ENCODE measurements at regions not wholly inside any gene's neighbourhood (a gene's known extent, or its start where the extent isn't known, plus 50 kb on each side); places are given as distances from the start of the nearest gene placed in this dataset.

GRCh38 chr13:67351114-67351513 is 121.0 kb upstream of the PCDH9 start:
- Histone ChIP-seq H3K27me3 (ENCODE audit: control insufficient read depth, insufficient read depth, low read length) (no peaks in the 10 kb centered on the region), H3K36me3 (ENCODE audit: control insufficient read depth, insufficient read depth, low read length) (no peaks in the 10 kb centered on the region), H3K4me3 (ENCODE audit: low read length) (no peak overlapping the region), H3K9me3 (ENCODE audit: control insufficient read depth, insufficient read depth, low read length) (peaks cover 6% of the 10 kb centered on the region), H3K4me1 (ENCODE audit: control insufficient read depth, insufficient read depth, low read length) (no peaks in the 10 kb centered on the region), H3K27ac (ENCODE audit: low read length) (no peak overlapping the region)
- DNase-seq (no peak), ATAC-seq (no peak)
- no peak overlapping the region for H3K4me3 Mint-ChIP-seq
- intact Hi-C loops (cut with micrococcal nuclease), result no loop called here
- no peak overlapping the region for H3K27ac Mint-ChIP-seq
- TF ChIP-seq, protein P1, sequence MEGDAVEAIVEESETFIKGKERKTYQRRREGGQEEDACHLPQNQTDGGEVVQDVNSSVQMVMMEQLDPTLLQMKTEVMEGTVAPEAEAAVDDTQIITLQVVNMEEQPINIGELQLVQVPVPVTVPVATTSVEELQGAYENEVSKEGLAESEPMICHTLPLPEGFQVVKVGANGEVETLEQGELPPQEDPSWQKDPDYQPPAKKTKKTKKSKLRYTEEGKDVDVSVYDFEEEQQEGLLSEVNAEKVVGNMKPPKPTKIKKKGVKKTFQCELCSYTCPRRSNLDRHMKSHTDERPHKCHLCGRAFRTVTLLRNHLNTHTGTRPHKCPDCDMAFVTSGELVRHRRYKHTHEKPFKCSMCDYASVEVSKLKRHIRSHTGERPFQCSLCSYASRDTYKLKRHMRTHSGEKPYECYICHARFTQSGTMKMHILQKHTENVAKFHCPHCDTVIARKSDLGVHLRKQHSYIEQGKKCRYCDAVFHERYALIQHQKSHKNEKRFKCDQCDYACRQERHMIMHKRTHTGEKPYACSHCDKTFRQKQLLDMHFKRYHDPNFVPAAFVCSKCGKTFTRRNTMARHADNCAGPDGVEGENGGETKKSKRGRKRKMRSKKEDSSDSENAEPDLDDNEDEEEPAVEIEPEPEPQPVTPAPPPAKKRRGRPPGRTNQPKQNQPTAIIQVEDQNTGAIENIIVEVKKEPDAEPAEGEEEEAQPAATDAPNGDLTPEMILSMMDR (IDR thresholded peaks at IDR 0.05), result no peak
- H3K9me3 Mint-ChIP-seq, result peaks cover 3 to 5% of the 10 kb centered on the region in 2 donors
- no peaks in the 10 kb centered on the region for H3K27me3 Mint-ChIP-seq (ENCODE audit: low read depth in 2 of 2)
- H3K36me3 Mint-ChIP-seq, result peaks cover 8% of the 10 kb centered on the region
- no peaks in the 10 kb centered on the region for H3K4me1 Mint-ChIP-seq
- no CpG with 5 or more reads among the region's 1 CpG for WGBS (ENCODE audit: insufficient coverage)

GRCh38 chr13:67343777-67344176 is 113.6 kb upstream of the PCDH9 start:
- H3K36me3 ChIP-seq (ENCODE audit: control insufficient read depth, insufficient read depth, low read length), result no peaks in the 10 kb centered on the region
- DNase-seq (no peak), ATAC-seq (no peak)
- Mint-ChIP-seq H3K4me3 (no peak overlapping the region), H3K4me1 (no peaks in the 10 kb centered on the region), H3K27me3 (ENCODE audit: low read depth in 2 of 2) (no peaks in the 10 kb centered on the region), H3K27ac (no peak overlapping the region), H3K36me3 (peaks cover 8% of the 10 kb centered on the region), H3K9me3 (peaks cover 6 to 13% of the 10 kb centered on the region in 2 donors)
- H3K27me3 ChIP-seq (ENCODE audit: control insufficient read depth, insufficient read depth, low read length), result no peaks in the 10 kb centered on the region
- no peak overlapping the region for H3K27ac ChIP-seq (ENCODE audit: low read length)
- no CpG with 5 or more reads among the region's 1 CpG for WGBS (ENCODE audit: insufficient coverage)
- no peaks in the 10 kb centered on the region for H3K4me1 ChIP-seq (ENCODE audit: control insufficient read depth, insufficient read depth, low read length)
- no peak overlapping the region for H3K4me3 ChIP-seq (ENCODE audit: low read length)
- H3K9me3 ChIP-seq (ENCODE audit: control insufficient read depth, insufficient read depth, low read length), result peaks cover 10% of the 10 kb centered on the region
- TF ChIP-seq, protein P1 (IDR thresholded peaks at IDR 0.05), result no peak
- intact Hi-C loops (cut with micrococcal nuclease), result no loop called here

- H3K4me1 Mint-ChIP-seq, result no peaks in the 10 kb centered on the region
- H3K9me3 ChIP-seq (ENCODE audit: control insufficient read depth, insufficient read depth, low read length), result peaks cover 4% of the 10 kb centered on the region
Measured at GRCh38 chr13:67341406-67341805, 111.3 kb upstream of the PCDH9 start.

GRCh38 chr13:67330149-67330548 is 100.0 kb upstream of the PCDH9 start:
- no peaks in the 10 kb centered on the region for H3K36me3 ChIP-seq (ENCODE audit: control insufficient read depth, insufficient read depth, low read length)
- WGBS (ENCODE audit: insufficient coverage), result 94% methylated on average over 2 of the region's 3 CpGs
- TF ChIP-seq, protein P1 (IDR thresholded peaks at IDR 0.05), result no peak
- no peaks in the 10 kb centered on the region for H3K4me1 Mint-ChIP-seq
- ATAC-seq (no peak), DNase-seq (no peak)
- H3K4me3 ChIP-seq (ENCODE audit: low read length), result no peak overlapping the region
- H3K27me3 Mint-ChIP-seq (ENCODE audit: low read depth in 2 of 2), result no peaks in the 10 kb centered on the region
- intact Hi-C loops (cut with micrococcal nuclease), result no loop called here
- H3K27ac Mint-ChIP-seq, result no peak overlapping the region
- H3K4me1 ChIP-seq (ENCODE audit: control insufficient read depth, insufficient read depth, low read length), result no peaks in the 10 kb centered on the region
- no peaks in the 10 kb centered on the region for H3K27me3 ChIP-seq (ENCODE audit: control insufficient read depth, insufficient read depth, low read length)
- peaks cover 0 to 7% of the 10 kb centered on the region in 2 donors for H3K9me3 Mint-ChIP-seq
- no peaks in the 10 kb centered on the region for H3K36me3 Mint-ChIP-seq
- no peaks in the 10 kb centered on the region for H3K9me3 ChIP-seq (ENCODE audit: control insufficient read depth, insufficient read depth, low read length)
- no peak overlapping the region for H3K4me3 Mint-ChIP-seq
- no peak overlapping the region for H3K27ac ChIP-seq (ENCODE audit: low read length)

More at GRCh38 chr13:67341406-67341805, 111.3 kb upstream of the PCDH9 start:
- intact Hi-C loops (cut with micrococcal nuclease), result no loop called here
- no peaks in the 10 kb centered on the region for H3K27me3 Mint-ChIP-seq (ENCODE audit: low read depth in 2 of 2)
- Histone ChIP-seq H3K4me1 (ENCODE audit: control insufficient read depth, insufficient read depth, low read length) (no peaks in the 10 kb centered on the region), H3K36me3 (ENCODE audit: control insufficient read depth, insufficient read depth, low read length) (no peaks in the 10 kb centered on the region), H3K27me3 (ENCODE audit: control insufficient read depth, insufficient read depth, low read length) (no peaks in the 10 kb centered on the region), H3K27ac (ENCODE audit: low read length) (no peak overlapping the region), H3K4me3 (ENCODE audit: low read length) (no peak overlapping the region)
- DNase-seq (no peak), ATAC-seq (no peak)
- peaks cover 6 to 17% of the 10 kb centered on the region in 2 donors for H3K9me3 Mint-ChIP-seq
- H3K27ac Mint-ChIP-seq, result no peak overlapping the region
- TF ChIP-seq, protein P1 (IDR thresholded peaks at IDR 0.05), result no peak
- H3K4me3 Mint-ChIP-seq, result no peak overlapping the region
- no peaks in the 10 kb centered on the region for H3K36me3 Mint-ChIP-seq
- WGBS (ENCODE audit: insufficient coverage), result 89% methylated on average over 5 of the region's 5 CpGs

Measured in natural killer cell (primary cell).